ENCODE measurements at regions not wholly inside any gene's neighbourhood (a gene's known extent, or its start where the extent isn't known, plus 50 kb on each side); places are given as distances from the start of the nearest gene placed in this dataset.
"Not testable (repeated sequence)": the region's sequence is repeated elsewhere in the genome, so short reads cannot be mapped to it uniquely, and the experiment has no call there.

DNA sequence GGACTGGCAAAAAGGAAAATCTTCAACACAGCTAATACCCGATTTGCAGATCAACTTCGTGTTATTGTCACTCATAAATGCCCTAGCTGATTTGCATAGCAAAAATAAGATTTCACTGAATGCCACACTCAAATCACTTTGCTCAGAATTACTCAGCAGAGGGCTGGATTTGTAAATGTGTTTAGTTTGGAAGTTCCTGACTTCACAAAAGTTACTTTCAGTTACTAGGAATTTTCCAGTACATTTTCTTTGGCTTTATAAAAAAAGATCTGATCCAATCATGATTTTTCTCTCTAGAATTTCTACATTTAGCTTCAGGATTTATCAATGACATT is 433.3 kb upstream of the ID2 start:
- no peak for DNase-seq (ENCODE audit: extremely low read depth in 1 of 11, low read depth in 9 of 11, low spot score in 4 of 11)

DNA sequence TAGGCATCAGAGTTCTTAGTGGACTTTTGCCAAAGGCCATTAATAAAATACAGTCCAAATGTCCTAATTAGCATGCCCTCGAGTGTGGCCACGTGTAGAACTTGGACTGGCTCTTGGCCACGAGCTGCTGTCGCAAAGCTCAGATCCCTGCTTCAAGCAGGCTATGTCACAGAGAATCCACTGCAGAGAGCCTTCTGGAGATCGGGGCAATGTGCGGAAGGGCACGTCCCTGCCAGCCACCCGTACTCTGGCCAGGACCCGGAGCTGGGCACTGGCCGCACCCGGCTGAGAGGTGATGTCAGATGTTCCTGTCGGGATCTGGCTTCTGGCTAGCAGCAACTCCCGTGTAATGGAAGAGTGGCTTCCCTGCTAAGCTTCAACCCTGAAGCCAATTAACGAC is 432.7 kb upstream of the ID2 start:
- DNase-seq (ENCODE audit: extremely low read depth in 1 of 11, low read depth in 9 of 11, low spot score in 4 of 11): no peak

DNA sequence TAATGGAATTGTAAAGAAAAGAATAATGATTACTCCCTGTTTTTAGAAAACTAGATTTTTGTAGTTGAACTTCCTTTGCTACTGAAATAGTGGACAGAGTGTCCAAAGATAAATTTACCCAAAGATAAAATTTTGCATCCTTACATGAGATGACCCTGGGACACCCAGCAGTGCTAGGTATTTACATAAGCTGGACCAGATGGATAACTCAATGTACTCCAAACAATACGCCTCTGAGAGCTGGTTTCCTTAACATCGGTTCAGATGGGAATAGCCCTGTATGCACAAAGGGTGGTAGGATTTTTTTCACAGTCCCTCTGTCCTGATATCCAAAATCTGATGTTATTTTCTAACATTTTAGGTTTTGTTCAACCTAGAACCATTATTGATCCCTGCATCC is 432.1 kb upstream of the ID2 start:
- no peak for DNase-seq (ENCODE audit: extremely low read depth in 1 of 11, low read depth in 9 of 11, low spot score in 4 of 11)

DNA sequence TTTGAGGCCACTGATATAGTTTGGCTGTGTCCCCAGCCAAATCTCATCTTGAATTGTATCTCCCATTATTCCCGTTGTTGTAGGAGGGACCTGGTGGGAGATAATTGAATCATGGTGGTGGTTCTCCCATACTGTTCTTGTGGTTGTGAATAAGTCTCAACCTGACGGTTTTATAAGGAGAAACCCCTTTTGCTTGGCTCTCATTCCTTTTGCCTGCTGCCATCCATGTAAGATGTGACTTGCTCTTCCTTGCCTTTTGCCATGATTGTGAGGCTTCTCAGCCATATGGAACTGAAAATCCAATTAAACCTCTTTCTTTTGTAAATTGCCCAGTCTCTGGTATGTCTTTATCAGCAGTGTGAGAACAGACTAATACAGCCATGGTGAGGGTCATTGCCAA is 431.6 kb upstream of the ID2 start:
- DNase-seq (ENCODE audit: extremely low read depth in 1 of 11, low read depth in 9 of 11, low spot score in 4 of 11): not testable (repeated sequence)

DNA sequence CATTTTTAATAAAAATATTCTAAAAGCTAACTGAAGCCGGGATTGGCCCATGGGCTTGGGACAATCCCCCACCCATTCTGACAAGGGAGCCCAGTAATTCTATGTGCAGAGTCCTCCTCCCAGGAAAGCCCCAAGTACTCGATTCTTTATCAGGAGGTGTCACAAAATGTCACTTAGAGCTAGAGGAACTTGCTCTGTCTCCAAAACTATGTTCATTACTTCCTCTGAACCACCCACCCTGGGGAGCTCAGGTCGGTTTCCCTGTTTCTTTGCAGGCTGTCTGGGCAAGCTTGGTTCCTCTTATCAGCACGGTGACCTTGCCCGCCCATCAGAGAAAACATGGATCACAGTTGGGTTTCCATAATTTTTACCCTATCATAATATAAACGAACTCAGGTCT is 430.6 kb upstream of the ID2 start:
- DNase-seq (ENCODE audit: extremely low read depth in 1 of 11, low read depth in 9 of 11, low spot score in 4 of 11): no peak

DNA sequence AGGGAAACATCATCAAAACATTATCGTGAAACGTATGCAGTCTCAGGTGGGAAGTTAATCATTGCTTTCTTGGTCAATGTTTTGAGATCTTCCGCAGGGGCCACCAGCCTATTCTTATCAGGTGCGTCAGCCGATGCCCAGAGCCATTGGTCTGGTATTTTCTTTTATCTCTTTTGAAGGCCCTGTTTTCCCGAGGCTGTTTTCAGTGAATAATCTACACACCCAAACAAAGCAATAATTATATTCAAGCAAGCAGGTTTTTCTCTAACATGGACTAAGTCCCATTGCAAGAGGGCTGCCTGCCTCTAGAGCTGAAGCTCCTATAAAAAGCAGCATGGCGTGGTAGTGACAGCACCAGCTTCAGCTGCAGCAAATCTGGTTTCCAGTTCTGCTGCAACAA is 430.0 kb upstream of the ID2 start:
- no peak for DNase-seq (ENCODE audit: extremely low read depth in 1 of 11, low read depth in 9 of 11, low spot score in 4 of 11)

DNA sequence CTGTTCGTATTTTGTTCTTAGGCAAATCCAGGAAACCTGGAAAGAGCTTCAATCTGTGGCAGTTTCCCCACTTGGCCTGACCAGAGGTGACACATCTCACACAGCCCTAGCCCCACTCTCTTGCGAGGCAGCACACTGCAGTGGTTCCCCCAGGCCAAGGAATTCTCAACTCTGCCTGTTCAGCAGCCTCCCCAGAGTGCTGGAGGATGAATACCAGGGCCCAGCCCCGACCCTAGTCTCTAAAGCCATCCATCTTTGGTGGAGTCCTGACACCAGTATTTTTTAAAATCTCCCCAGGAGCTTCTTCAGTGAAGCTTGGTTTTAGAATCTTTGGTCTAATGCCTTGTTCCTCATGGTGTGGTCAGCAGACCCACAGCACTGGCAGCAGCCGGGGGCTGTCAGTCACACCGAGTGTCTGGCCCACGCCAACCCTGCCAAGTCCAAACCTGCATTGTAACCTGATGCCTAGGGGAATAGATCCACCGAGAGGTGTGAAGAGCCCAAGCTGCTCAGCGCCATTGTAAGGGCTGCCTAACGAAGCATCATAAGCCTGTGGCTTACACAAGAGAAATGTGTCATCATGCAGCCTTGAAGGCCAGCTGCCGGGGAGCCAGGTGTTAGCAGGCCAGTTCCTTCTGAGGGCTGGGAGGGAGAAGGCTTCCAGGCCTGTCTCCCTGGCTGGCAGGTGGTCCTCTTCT is 428.7 kb upstream of the ID2 start:
- no peak for DNase-seq (ENCODE audit: extremely low read depth in 1 of 11, low read depth in 9 of 11, low spot score in 4 of 11)

DNA sequence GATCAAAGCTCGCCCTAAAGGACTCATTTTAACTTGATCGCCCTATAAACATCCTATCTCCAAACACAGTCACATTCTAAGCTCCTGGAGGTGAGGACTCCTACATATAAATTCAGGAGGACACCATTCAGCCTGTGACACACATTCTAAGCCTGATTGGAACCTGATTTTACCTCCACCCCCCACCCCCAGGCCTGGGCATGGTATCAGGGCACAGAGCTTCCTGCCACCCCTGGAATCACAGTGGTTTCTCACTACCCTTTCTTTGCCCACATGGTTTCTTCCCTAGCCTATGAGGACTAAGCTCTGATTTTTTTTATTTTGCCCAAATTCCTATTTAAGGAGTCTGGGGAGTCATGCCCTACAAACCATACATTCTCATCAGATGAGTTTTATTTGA is 428.1 kb upstream of the ID2 start:
- DNase-seq (ENCODE audit: extremely low read depth in 1 of 11, low read depth in 9 of 11, low spot score in 4 of 11): no peak

DNA sequence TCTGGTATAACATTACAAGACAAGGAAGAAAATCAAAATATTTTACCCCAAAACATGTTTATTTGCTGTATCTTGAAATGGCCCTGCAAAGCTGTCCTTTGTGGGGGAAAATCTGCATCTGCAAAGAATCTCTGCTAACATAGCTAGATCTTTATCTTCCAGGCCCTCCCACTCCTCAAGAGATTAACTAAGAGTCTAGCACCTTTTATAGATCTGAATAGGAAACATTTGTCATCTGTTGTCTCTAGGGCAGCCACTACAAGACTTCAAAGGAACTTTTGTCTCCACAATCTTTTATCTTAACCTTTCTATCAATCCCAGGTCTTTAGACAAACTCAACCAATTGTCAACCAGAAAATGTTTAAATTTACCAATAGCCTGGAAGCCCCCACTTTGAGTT is 427.6 kb upstream of the ID2 start:
- DNase-seq (ENCODE audit: extremely low read depth in 1 of 11, low read depth in 9 of 11, low spot score in 4 of 11): not testable (repeated sequence)

DNA sequence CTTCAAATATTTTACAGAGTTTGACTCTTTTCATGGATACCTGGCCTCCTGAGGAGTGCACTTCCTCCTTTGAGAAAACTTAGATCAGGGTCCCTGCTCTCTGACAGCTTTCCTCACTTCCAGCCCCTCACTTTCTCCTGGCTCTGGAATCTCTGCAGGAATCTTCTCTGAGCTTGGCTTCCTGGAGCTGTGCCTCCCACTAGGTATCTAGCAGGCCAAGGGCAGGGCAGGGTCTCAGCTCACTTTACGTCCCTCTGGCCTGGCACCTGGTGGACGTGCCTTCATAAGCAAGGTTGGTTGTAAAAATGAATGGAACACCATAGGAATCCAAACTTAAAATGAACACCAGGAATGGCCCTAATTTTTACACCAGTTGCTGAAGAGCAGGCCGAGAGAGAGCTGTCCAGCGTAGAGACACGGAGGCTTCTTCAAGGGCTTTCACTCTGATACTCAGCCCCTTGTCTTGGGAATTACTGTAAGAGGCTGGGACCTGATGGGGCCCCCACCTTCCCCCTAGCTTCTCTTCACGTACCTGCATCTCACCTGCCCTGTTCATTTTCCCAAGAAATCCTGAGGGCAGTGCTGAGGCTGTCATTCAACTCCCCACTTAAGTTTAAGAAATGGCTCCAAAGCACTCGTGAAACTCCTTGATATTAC is 426.9 kb upstream of the ID2 start:
- DNase-seq (ENCODE audit: extremely low read depth in 1 of 11, low read depth in 9 of 11, low spot score in 4 of 11): no peak

DNA sequence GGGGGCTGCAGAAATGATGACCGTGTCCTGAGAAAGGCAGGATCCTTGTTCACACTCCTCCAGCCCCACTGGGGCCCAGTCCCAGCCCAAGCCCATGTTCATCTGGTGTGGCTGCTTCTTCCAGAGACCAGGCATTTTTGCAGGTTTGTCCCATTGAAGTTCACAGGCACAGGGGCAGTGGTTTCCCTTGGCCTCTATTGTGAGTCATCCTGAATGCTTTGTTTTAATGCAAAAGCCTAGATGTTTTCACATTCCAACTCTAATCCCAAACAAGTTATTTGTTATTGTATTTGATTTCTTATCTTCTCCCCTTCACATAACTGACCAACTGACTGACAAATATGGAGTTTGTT is 426.4 kb upstream of the ID2 start:
- no peak for DNase-seq (ENCODE audit: extremely low read depth in 1 of 11, low read depth in 9 of 11, low spot score in 4 of 11)

DNA sequence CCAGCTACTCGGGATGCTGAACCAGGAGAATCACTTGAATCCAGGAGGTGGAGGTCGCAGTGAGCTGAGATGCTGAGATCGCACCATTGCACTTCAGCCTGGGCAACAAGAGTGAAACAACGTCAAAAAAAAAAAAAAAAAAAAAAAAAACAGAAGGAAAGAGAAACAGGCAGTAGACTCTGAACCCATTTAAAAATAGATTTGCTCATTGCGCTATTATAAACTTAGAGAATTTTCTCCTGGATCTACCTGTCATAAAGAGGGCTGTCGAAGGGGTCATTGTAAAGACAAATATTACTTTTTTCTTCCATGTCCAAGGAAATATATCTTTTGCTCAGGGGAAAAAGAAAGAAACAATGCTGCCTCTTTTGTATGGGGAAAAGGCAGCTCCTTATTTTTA is 425.0 kb upstream of the ID2 start:
- no peak for DNase-seq (ENCODE audit: extremely low read depth in 1 of 11, low read depth in 9 of 11, low spot score in 4 of 11)

DNA sequence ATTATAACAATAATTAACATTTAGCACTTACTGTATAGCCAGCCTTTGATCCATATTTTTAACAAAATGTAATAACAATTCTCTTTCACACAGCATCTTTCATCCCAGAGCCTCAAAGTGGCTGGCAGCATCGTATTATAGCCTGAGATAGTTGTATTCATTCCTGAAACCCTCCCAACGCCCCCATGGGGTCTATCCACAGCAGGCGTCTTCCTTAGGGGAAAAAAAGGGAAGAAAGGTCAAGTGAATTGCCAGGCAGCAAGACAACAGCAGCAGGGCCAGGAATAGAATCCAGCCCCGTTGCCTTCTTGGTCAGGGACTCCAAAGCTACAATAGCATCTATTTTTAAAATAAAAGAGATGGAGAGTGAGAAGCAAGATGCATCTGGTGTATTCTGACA is 424.4 kb upstream of the ID2 start:
- DNase-seq (ENCODE audit: extremely low read depth in 1 of 11, low read depth in 9 of 11, low spot score in 4 of 11): no peak

DNA sequence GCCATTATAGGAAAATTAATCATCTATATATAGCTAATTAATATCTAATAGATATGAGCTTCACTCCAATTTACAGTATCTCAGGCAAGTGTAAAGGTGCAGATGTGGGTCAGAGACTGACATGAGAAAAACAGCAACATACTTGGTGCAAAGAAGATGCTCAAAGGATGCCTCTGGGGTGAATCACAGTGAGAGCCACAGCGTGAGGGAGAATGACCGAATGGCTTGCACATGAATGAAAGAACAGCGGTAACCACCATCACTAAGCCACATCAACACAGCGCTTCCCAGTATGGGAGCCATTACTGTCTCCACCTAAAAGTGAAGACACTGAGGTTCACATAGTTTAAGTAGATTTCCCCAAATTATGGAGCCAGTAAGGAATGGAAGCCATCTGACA is 423.4 kb upstream of the ID2 start:
- DNase-seq (ENCODE audit: extremely low read depth in 1 of 11, low read depth in 9 of 11, low spot score in 4 of 11): no peak

DNA sequence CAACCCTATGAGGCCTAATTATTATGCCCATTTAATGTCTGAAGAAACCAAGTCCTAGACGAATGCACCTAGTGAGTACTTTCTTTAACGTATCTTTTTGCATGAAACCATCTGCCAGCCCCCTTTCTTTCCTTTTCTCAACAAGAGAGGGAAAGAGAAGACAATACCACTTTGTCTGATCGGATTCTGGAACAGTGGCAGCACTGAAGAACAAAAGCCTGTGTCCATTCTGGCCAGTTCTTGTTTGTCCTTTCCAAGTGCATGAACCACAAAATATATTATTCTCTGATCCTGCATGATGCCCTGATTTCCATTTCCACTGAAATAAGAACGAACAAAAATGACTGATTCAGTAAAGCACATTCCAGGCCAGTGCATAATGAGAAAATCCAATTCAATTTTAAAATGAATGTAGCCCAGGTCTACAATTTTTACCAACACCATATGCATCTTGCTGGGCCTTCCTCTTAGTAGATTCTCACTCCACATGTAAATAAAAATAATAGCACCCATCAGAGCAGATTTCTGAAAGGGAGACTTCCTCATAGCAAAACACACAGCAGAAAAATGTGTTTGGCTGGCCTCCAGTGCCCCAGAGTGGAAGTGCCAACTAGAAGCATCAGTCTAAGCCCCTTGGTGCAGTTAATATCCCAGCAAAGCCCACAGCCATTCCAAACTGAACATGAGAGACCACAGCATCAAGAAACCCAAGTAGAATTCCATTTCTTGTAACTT is 422.6 kb upstream of the ID2 start:
- DNase-seq (ENCODE audit: extremely low read depth in 1 of 11, low read depth in 9 of 11, low spot score in 4 of 11): no peak

DNA sequence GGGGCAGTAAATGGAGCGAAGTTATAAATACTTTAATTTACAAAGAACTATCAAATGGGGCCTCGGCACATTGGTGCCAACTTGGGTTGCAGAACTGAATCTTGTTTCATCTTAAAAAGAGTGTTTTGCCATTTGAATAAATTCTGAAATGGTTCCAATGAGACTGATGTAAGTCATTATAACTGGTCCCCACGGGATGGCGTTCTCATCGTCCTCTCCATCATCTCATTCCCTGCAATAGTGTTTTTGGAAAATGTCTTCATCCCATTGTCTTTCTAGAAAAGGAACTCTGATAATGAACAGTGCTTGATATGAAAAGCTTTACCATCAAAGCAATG is 422.0 kb upstream of the ID2 start:
- DNase-seq (ENCODE audit: extremely low read depth in 1 of 11, low read depth in 9 of 11, low spot score in 4 of 11): no peak

DNA sequence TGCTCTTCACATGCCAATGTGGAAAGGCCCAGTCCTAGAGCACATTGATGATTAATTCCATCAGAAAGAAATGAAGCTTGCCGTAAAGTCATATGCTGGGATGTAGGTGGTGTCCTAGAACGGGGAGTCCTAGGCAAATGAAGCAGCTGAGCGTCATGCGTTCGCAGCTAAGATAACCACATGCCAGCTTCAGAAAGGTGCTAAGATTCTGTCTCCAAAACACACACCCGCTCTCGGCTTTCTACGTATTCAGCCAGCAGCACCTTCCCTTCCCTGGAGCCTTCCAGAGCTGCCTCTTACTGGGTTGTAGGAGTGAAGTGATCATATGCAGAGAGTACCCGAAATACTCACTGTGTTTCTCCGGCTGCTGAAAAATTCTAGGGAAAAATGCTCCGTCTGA is 421.6 kb upstream of the ID2 start:
- DNase-seq (ENCODE audit: extremely low read depth in 1 of 11, low read depth in 9 of 11, low spot score in 4 of 11): no peak

DNA sequence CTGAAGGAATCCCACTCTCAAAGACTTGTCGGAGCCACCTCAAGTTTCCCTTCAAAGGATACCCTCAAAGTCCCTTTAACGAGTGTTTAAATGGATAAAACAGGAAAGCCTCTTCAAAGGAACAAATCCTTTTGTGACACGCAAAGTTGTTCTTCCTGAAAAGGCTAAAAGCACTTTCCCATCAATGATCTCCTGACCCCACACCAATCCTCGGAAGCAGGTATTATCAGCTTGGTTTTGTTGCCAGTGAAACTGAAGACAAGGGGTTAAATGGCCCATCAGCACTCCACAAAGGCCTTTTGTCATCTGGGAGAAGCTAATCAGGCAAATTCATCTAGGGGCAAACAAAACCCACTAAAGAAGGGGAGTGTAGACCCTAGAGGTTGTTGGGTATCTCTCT is 418.0 kb upstream of the ID2 start:
- no peak for DNase-seq (ENCODE audit: extremely low read depth in 1 of 11, low read depth in 9 of 11, low spot score in 4 of 11)

DNA sequence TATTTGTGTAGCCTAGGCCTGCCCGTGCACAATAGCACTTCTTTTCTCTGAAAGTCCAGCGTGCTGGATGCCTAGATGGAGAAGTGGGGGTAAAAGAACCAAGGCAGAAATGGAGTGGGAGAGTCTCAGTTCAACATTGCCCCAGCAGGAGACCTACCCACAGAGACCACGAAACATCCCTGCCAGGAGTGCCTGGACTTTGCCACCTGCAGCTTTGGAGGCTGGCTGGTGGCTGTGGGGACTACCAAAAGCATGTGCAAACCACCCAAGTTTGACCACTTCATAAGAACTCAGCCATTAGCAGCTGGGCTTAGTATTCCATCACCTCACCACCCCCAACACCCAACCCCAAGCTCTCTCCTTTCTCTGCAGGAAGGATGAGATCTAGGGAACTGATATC is 416.9 kb upstream of the ID2 start:
- no peak for DNase-seq (ENCODE audit: extremely low read depth in 1 of 11, low read depth in 9 of 11, low spot score in 4 of 11)

DNA sequence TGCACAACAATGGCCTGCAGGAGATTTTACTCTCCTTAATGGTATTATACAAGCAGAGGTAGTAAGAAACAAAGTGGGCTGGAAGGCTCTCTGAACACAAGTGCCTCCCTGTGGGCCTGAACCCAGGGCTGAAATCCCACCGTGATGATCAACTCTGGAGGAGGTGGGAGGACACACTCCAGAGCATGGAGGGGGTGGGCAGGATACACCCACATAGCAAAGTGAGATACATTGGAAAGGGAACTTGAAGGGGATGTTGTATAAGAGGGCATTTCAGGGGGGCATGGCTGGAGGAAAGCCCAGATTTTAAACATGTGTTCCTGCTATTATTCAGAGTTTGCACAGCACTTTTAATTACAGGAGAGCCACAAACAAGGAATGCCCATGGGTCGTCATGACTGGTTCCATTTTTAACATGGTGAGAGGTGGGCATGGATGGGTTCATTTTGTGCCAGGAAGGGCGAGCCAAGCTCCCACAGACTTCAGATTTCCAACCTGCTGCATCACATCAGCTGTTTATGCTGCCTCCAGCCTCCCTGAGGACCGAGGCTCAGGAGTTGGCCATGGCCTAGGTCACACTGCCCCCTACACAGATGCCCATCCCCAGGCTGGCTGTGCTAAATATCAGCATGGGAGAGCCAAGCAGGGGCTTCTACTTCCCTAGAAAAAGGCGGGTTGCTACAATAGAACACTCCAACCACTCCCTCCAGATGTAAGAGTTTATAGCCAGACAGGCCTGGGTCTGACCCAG is 416.2 kb upstream of the ID2 start:
- no peak for DNase-seq (ENCODE audit: extremely low read depth in 1 of 11, low read depth in 9 of 11, low spot score in 4 of 11)

Data from renal cortex interstitium (tissue), 11 donors.